ENCODE measurements at regions not wholly inside any gene's neighbourhood (a gene's known extent, or its start where the extent isn't known, plus 50 kb on each side); places are given as distances from the start of the nearest gene placed in this dataset.

GRCh38 chr12:93315385-93315906 lies 62.3 kb upstream of the NUDT4 start:
- no peak for DNase-seq

- no peak for DNase-seq
Measured at GRCh38 chr12:93315907-93316622, 61.7 kb upstream of the NUDT4 start.

GRCh38 chr12:93316623-93316971 lies 61.1 kb upstream of the NUDT4 start:
- no peak for DNase-seq

GRCh38 chr12:93317227-93317626 lies 60.5 kb upstream of the NUDT4 start:
- DNase-seq: no peak

GRCh38 chr12:93318720-93319522 lies 58.8 kb upstream of the NUDT4 start:
- DNase-seq: no peak

- no peak for DNase-seq
Measured at GRCh38 chr12:93319523-93320050, 58.1 kb upstream of the NUDT4 start.

- DNase-seq: no peak
Measured at GRCh38 chr12:93322784-93323183, 54.9 kb upstream of the NUDT4 start.

GRCh38 chr12:93323625-93324329 lies 53.9 kb upstream of the NUDT4 start:
- no peak for DNase-seq

GRCh38 chr12:93325855-93326254 lies 51.9 kb upstream of the NUDT4 start:
- DNase-seq: no peak
